ENCODE measurements at regions not wholly inside any gene's neighbourhood (a gene's known extent, or its start where the extent isn't known, plus 50 kb on each side); places are given as distances from the start of the nearest gene placed in this dataset.
A peak's percentile ranks its signal among the peaks of the same experiment; 100 is the strongest.

GRCh38 chr10:42938351-42938750, 138.5 kb upstream of the RET start:
- TF ChIP-seq POLR2A (IDR thresholded peaks at IDR 0.05; ENCODE audit: extremely low read depth, insufficient read length), result no peak
- TF ChIP-seq MYC (IDR thresholded peaks at IDR 0.05; ENCODE audit: low read depth, low read length), result no peak
- TF ChIP-seq CTCF (IDR thresholded peaks at IDR 0.05; ENCODE audit: low read depth, low read length), result no peak
- no peak for TF ChIP-seq MAX (IDR thresholded peaks at IDR 0.05; ENCODE audit: low read depth, low read length)
- no peak overlapping the region for H3K4me3 ChIP-seq (ENCODE audit: low read depth, low read length)
- no peak for DNase-seq (ENCODE audit: low read depth)

GRCh38 chr10:42939237-42939636, 137.6 kb upstream of the RET start:
- H3K4me3 ChIP-seq (ENCODE audit: low read depth, low read length), result no peak overlapping the region
- no peak for TF ChIP-seq CTCF (IDR thresholded peaks at IDR 0.05; ENCODE audit: low read depth, low read length)
- TF ChIP-seq MYC (IDR thresholded peaks at IDR 0.05; ENCODE audit: low read depth, low read length), result no peak
- TF ChIP-seq POLR2A (IDR thresholded peaks at IDR 0.05; ENCODE audit: extremely low read depth, insufficient read length), result no peak
- no peak for TF ChIP-seq MAX (IDR thresholded peaks at IDR 0.05; ENCODE audit: low read depth, low read length)
- DNase-seq (ENCODE audit: low read depth), result no peak

GRCh38 chr10:42939685-42940366, 137.0 kb upstream of the RET start:
- H3K4me3 ChIP-seq (ENCODE audit: low read depth, low read length), result no peak overlapping the region
- TF ChIP-seq MAX (IDR thresholded peaks at IDR 0.05; ENCODE audit: low read depth, low read length) (no peak), MYC (IDR thresholded peaks at IDR 0.05; ENCODE audit: low read depth, low read length) (no peak), CTCF (IDR thresholded peaks at IDR 0.05; ENCODE audit: low read depth, low read length) (no peak), POLR2A (IDR thresholded peaks at IDR 0.05; ENCODE audit: extremely low read depth, insufficient read length) (no peak)
- no peak for DNase-seq (ENCODE audit: low read depth)

- no peak overlapping the region for H3K4me3 ChIP-seq (ENCODE audit: low read depth, low read length)
- DNase-seq (ENCODE audit: low read depth), result peak; percentile 28
- no peak for TF ChIP-seq MAX (IDR thresholded peaks at IDR 0.05; ENCODE audit: low read depth, low read length)
These were observed 136.2 kb upstream of the RET start for GRCh38 chr10:42940487-42941294.

GRCh38 chr10:42941295-42941644, 135.6 kb upstream of the RET start:
- TF ChIP-seq MYC (IDR thresholded peaks at IDR 0.05; ENCODE audit: low read depth, low read length) (no peak), CTCF (IDR thresholded peaks at IDR 0.05; ENCODE audit: low read depth, low read length) (no peak), POLR2A (IDR thresholded peaks at IDR 0.05; ENCODE audit: extremely low read depth, insufficient read length) (no peak), MAX (IDR thresholded peaks at IDR 0.05; ENCODE audit: low read depth, low read length) (no peak)
- no peak for DNase-seq (ENCODE audit: low read depth)
- H3K4me3 ChIP-seq (ENCODE audit: low read depth, low read length), result no peak overlapping the region

GRCh38 chr10:42941790-42942189, 135.1 kb upstream of the RET start:
- no peak for DNase-seq (ENCODE audit: low read depth)
- no peak overlapping the region for H3K4me3 ChIP-seq (ENCODE audit: low read depth, low read length)
- TF ChIP-seq MAX (IDR thresholded peaks at IDR 0.05; ENCODE audit: low read depth, low read length) (no peak), CTCF (IDR thresholded peaks at IDR 0.05; ENCODE audit: low read depth, low read length) (no peak), POLR2A (IDR thresholded peaks at IDR 0.05; ENCODE audit: extremely low read depth, insufficient read length) (no peak), MYC (IDR thresholded peaks at IDR 0.05; ENCODE audit: low read depth, low read length) (no peak)
